ENCODE measurements at regions not wholly inside any gene's neighbourhood (a gene's known extent, or its start where the extent isn't known, plus 50 kb on each side); places are given as distances from the start of the nearest gene placed in this dataset.

DNA sequence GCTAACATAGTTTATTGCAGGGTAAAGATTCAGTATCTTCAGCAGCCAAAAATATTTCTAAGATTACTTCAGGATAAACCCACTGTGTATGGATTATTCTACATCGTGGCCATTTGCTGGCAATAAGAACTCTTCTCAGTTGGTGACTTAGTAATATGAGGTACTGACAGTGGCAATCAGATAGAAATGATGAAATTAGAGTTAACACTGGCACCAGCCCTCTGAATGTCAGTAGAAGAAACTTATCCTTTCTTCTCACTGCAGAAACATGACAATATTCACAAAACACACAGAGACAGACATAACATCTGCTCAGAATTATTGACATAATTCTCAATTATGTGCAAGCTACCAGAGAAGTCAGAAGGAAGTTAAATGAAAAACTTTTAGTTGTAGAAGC is 246.3 kb upstream of the COL3A1 start:
- TF ChIP-seq CTCF (conservative IDR thresholded peaks at IDR 0.05; ENCODE audit: low read depth in 2 of 2) (no peak), EZH2phosphoT487 (IDR thresholded peaks at IDR 0.05; ENCODE audit: unreplicated experiment) (no peak), POLR2AphosphoS5 (IDR thresholded peaks at IDR 0.05; ENCODE audit: low read depth) (no peak)
